Activated T-cell treated with anti-CD3 and anti-CD28 coated beads, Interleukin-2, amount 50 U/mL, for 72 hours (primary cell): ENCODE measurements at regions not wholly inside any gene's neighbourhood (a gene's known extent, or its start where the extent isn't known, plus 50 kb on each side); places are given as distances from the start of the nearest gene placed in this dataset.

ENCODE experiments used
- ATAC-seq, 2 donors: fragments of 150-1000 bp; cut with Tn5 transposase; replicated peaks in 1 of 2; 2 replicates each; pipeline ENCODE4 v1.10.0; 2021; ENCODE audit warnings: moderate library complexity in 2 of 2, mild to moderate bottlenecking in 1 of 2
- DNase-seq, 2 donors: peaks; one replicate each; pipeline ENCODE4 v3.0.0; 2021 to 2022; ENCODE audit warnings: mixed read lengths in 1 of 2
- H3K27ac Mint-ChIP-seq: one replicate; pipeline ENCODE4 v1.8.0; 2022; ENCODE audit warnings: mild to moderate bottlenecking, moderate library complexity, mixed read lengths
- H3K27me3 Mint-ChIP-seq: one replicate; pipeline ENCODE4 v1.8.0; 2022; ENCODE audit warnings: low read depth, mixed read lengths
- H3K36me3 Mint-ChIP-seq, 2 donors: one replicate each; pipeline ENCODE4 v1.8.0; 2022; ENCODE audit warnings: mixed read lengths in 2 of 2, mild to moderate bottlenecking in 1 of 2; ENCODE audit not compliant: insufficient read depth in 2 of 2
- H3K4me1 Mint-ChIP-seq: one replicate; pipeline ENCODE4 v1.8.0; 2022; ENCODE audit warnings: low read depth, mixed read lengths
- H3K4me3 Mint-ChIP-seq, 2 donors: one replicate each; pipeline ENCODE4 v1.8.0; 2022; ENCODE audit warnings: mild to moderate bottlenecking in 2 of 2, mixed read lengths in 2 of 2, moderate library complexity in 2 of 2
- H3K9me3 Mint-ChIP-seq, 2 donors: one replicate each; pipeline ENCODE4 v1.8.0; 2022; ENCODE audit warnings: mixed read lengths in 2 of 2

- DNase-seq (no peak), ATAC-seq (no peak)
- Mint-ChIP-seq H3K4me1 (no peaks in the 10 kb centered on the region), H3K9me3 (peaks cover 3 to 7% of the 10 kb centered on the region in 2 donors), H3K27ac (no peak overlapping the region), H3K36me3 (no peaks in the 10 kb centered on the region), H3K4me3 (no peak overlapping the region), H3K27me3 (no peaks in the 10 kb centered on the region)
These were observed 1084.8 kb upstream of the ATXN7L3B start for GRCh38 chr12:73452672-73453469.

GRCh38 chr12:73460212-73460611 is 1077.4 kb upstream of the ATXN7L3B start:
- Mint-ChIP-seq H3K4me1 (no peaks in the 10 kb centered on the region), H3K9me3 (peaks cover 0 to 10% of the 10 kb centered on the region in 2 donors), H3K27ac (no peak overlapping the region), H3K4me3 (no peak overlapping the region), H3K36me3 (no peaks in the 10 kb centered on the region), H3K27me3 (no peaks in the 10 kb centered on the region)
- ATAC-seq (no peak), DNase-seq (no peak)

- Mint-ChIP-seq H3K4me1 (no peaks in the 10 kb centered on the region), H3K9me3 (peaks cover 0 to 9% of the 10 kb centered on the region in 2 donors), H3K36me3 (no peaks in the 10 kb centered on the region), H3K27ac (no peak overlapping the region), H3K4me3 (no peak overlapping the region), H3K27me3 (no peaks in the 10 kb centered on the region)
- DNase-seq (no peak), ATAC-seq (no peak)
These were observed 1072.5 kb upstream of the ATXN7L3B start for GRCh38 chr12:73465106-73465505.

GRCh38 chr12:73486256-73486655 is 1051.4 kb upstream of the ATXN7L3B start:
- no peak overlapping the region for H3K27ac Mint-ChIP-seq
- H3K9me3 Mint-ChIP-seq = peaks cover 11 to 13% of the 10 kb centered on the region in 2 donors
- H3K4me1 Mint-ChIP-seq = no peaks in the 10 kb centered on the region
- H3K36me3 Mint-ChIP-seq = peaks cover 3 to 6% of the 10 kb centered on the region in 2 donors
- no peak for DNase-seq
- H3K4me3 Mint-ChIP-seq = no peak overlapping the region
- no peak for ATAC-seq
- no peaks in the 10 kb centered on the region for H3K27me3 Mint-ChIP-seq

- Mint-ChIP-seq H3K9me3 (peaks cover 6 to 7% of the 10 kb centered on the region in 2 donors), H3K27me3 (no peaks in the 10 kb centered on the region), H3K36me3 (peaks cover 1 to 2% of the 10 kb centered on the region in 2 donors), H3K4me3 (no peak overlapping the region), H3K4me1 (no peaks in the 10 kb centered on the region), H3K27ac (no peak overlapping the region)
- DNase-seq (no peak), ATAC-seq (no peak)
These were observed 1031.0 kb upstream of the ATXN7L3B start for GRCh38 chr12:73506611-73507010.

- no peaks in the 10 kb centered on the region for H3K4me1 Mint-ChIP-seq
- H3K4me3 Mint-ChIP-seq = no peak overlapping the region
- DNase-seq = no peak
- H3K9me3 Mint-ChIP-seq = peaks cover 3 to 4% of the 10 kb centered on the region in 2 donors
- H3K27me3 Mint-ChIP-seq = no peaks in the 10 kb centered on the region
- H3K36me3 Mint-ChIP-seq = peaks cover 0 to 3% of the 10 kb centered on the region in 2 donors
- no peak overlapping the region for H3K27ac Mint-ChIP-seq
- ATAC-seq = no peak
These were observed 1023.0 kb upstream of the ATXN7L3B start for GRCh38 chr12:73514672-73515071.

GRCh38 chr12:73517859-73518258 is 1019.8 kb upstream of the ATXN7L3B start:
- Mint-ChIP-seq H3K4me1 (no peaks in the 10 kb centered on the region), H3K27ac (no peak overlapping the region), H3K4me3 (no peak overlapping the region), H3K9me3 (peaks cover 7 to 9% of the 10 kb centered on the region in 2 donors), H3K36me3 (peaks cover 2 to 3% of the 10 kb centered on the region in 2 donors), H3K27me3 (no peaks in the 10 kb centered on the region)
- ATAC-seq (no peak), DNase-seq (no peak)

- H3K9me3 Mint-ChIP-seq = peaks cover 3% of the 10 kb centered on the region in 2 donors
- no peaks in the 10 kb centered on the region for H3K4me1 Mint-ChIP-seq
- no peak overlapping the region for H3K4me3 Mint-ChIP-seq
- no peaks in the 10 kb centered on the region for H3K27me3 Mint-ChIP-seq
- DNase-seq (no peak), ATAC-seq (no peak)
- H3K27ac Mint-ChIP-seq = no peak overlapping the region
- peaks cover 0 to 2% of the 10 kb centered on the region in 2 donors for H3K36me3 Mint-ChIP-seq
These were observed 1008.4 kb upstream of the ATXN7L3B start for GRCh38 chr12:73529231-73529630.

- ATAC-seq (no peak), DNase-seq (no peak)
- H3K4me1 Mint-ChIP-seq = no peaks in the 10 kb centered on the region
- H3K4me3 Mint-ChIP-seq = no peak overlapping the region
- peaks cover 0 to 2% of the 10 kb centered on the region in 2 donors for H3K36me3 Mint-ChIP-seq
- no peaks in the 10 kb centered on the region for H3K27me3 Mint-ChIP-seq
- H3K27ac Mint-ChIP-seq = no peak overlapping the region
- H3K9me3 Mint-ChIP-seq = peaks cover 3 to 5% of the 10 kb centered on the region in 2 donors
These were observed 1007.7 kb upstream of the ATXN7L3B start for GRCh38 chr12:73529954-73530353.

GRCh38 chr12:73531752-73532151 is 1005.9 kb upstream of the ATXN7L3B start:
- Mint-ChIP-seq H3K27ac (no peak overlapping the region), H3K36me3 (peaks cover 0 to 2% of the 10 kb centered on the region in 2 donors), H3K9me3 (peaks cover 3 to 6% of the 10 kb centered on the region in 2 donors), H3K4me3 (no peak overlapping the region), H3K4me1 (no peaks in the 10 kb centered on the region), H3K27me3 (no peaks in the 10 kb centered on the region)
- DNase-seq = no peak
- no peak for ATAC-seq

- ATAC-seq (no peak), DNase-seq (no peak)
- Mint-ChIP-seq H3K4me1 (no peaks in the 10 kb centered on the region), H3K27me3 (no peaks in the 10 kb centered on the region), H3K36me3 (no peaks in the 10 kb centered on the region), H3K9me3 (peaks cover 5 to 6% of the 10 kb centered on the region in 2 donors), H3K27ac (no peak overlapping the region), H3K4me3 (no peak overlapping the region)
These were observed 990.2 kb upstream of the ATXN7L3B start for GRCh38 chr12:73547421-73547820.

GRCh38 chr12:73585136-73585535 is 952.5 kb upstream of the ATXN7L3B start:
- Mint-ChIP-seq H3K27me3 (no peaks in the 10 kb centered on the region), H3K36me3 (peaks cover 1 to 3% of the 10 kb centered on the region in 2 donors), H3K4me3 (no peak overlapping the region), H3K9me3 (peaks cover 7 to 11% of the 10 kb centered on the region in 2 donors), H3K27ac (no peak overlapping the region), H3K4me1 (no peaks in the 10 kb centered on the region)
- ATAC-seq (no peak), DNase-seq (no peak)

- ATAC-seq (no peak), DNase-seq (no peak)
- Mint-ChIP-seq H3K4me3 (no peak overlapping the region), H3K4me1 (no peaks in the 10 kb centered on the region), H3K9me3 (peaks cover 16 to 18% of the 10 kb centered on the region in 2 donors), H3K36me3 (peaks cover 0 to 1% of the 10 kb centered on the region in 2 donors), H3K27ac (no peak overlapping the region), H3K27me3 (no peaks in the 10 kb centered on the region)
These were observed 948.4 kb upstream of the ATXN7L3B start for GRCh38 chr12:73589220-73589619.

GRCh38 chr12:73598626-73599025 is 939.0 kb upstream of the ATXN7L3B start:
- DNase-seq (no peak), ATAC-seq (no peak)
- Mint-ChIP-seq H3K36me3 (no peaks in the 10 kb centered on the region), H3K9me3 (peaks cover 2 to 4% of the 10 kb centered on the region in 2 donors), H3K27me3 (no peaks in the 10 kb centered on the region), H3K4me1 (no peaks in the 10 kb centered on the region), H3K4me3 (no peak overlapping the region), H3K27ac (no peak overlapping the region)
